Activated T-helper 1 cell treated with anti-CD3 and anti-CD28 coated beads, Interleukin-12 subunit alpha, Interleukin-12 subunit beta, Interleukin-2, Interleukin-4 antibody, amounts not matched to agents 30 ng/mL and 10 ng/mL and 1 ng/mL, durations not matched to agents 14 hours and 24 hours and 36 hours (primary cell): ENCODE measurements at regions not wholly inside any gene's neighbourhood (a gene's known extent, or its start where the extent isn't known, plus 50 kb on each side); places are given as distances from the start of the nearest gene placed in this dataset.

ENCODE experiments used
- DNase-seq: peaks from one replicate; pipeline ENCODE4 v3.0.0; 2021; ENCODE audit warnings: low spot score
- H3K27ac Mint-ChIP-seq: one replicate; pipeline ENCODE4 v1.8.0; 2021; ENCODE audit warnings: mild to moderate bottlenecking, mixed read lengths
- H3K27me3 Mint-ChIP-seq: one replicate; pipeline ENCODE4 v1.8.0; 2022; ENCODE audit warnings: mild to moderate bottlenecking, moderate library complexity, mixed read lengths; ENCODE audit not compliant: insufficient read depth
- H3K36me3 Mint-ChIP-seq: one replicate; pipeline ENCODE4 v1.8.0; 2021; ENCODE audit warnings: low read depth, mixed read lengths
- H3K4me1 Mint-ChIP-seq: one replicate; pipeline ENCODE4 v1.8.0; 2021; ENCODE audit warnings: low read depth, mixed read lengths
- H3K4me3 Mint-ChIP-seq: one replicate; pipeline ENCODE4 v1.8.0; 2021; ENCODE audit warnings: mild to moderate bottlenecking, moderate library complexity, mixed read lengths
- H3K9me3 Mint-ChIP-seq: one replicate; pipeline ENCODE4 v1.8.0; 2021; ENCODE audit warnings: mixed read lengths
- intact Hi-C: fragments of 100-400 bp; cut with micrococcal nuclease; formaldehyde crosslinking; loops from one replicate; pipeline ENCODE4 v1.15.1; 2024

- Mint-ChIP-seq H3K9me3 (no peaks in the 10 kb centered on the region), H3K4me1 (no peaks in the 10 kb centered on the region), H3K36me3 (no peaks in the 10 kb centered on the region), H3K4me3 (no peak overlapping the region), H3K27me3 (no peaks in the 10 kb centered on the region), H3K27ac (no peak overlapping the region)
- intact Hi-C loops: no loop called here
- DNase-seq: no peak
Measured at GRCh38 chr4:110926841-110927400, 304.0 kb upstream of the PITX2 start.

DNA sequence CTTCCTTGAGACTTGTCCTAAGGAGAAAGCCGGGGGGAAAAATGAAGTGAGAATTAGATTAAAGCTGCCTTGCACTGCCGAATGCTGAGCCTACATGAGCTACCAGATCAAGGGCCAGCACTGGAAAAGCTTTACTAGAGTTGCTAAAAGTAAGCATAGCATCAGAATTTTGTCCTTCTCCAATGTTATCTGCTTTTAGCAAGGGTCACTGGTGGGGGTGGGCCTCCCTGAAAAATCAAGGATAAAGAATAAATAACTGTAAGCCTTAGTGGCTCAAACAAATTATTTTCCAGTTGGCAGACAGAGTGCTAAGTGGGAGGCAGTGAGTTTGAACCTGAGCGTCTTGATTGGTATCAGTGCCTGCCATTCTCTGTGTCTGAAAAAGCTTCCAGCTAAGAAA, 310.5 kb upstream of the PITX2 start:
- intact Hi-C loops: no loop called here
- no peaks in the 10 kb centered on the region for H3K27me3 Mint-ChIP-seq
- H3K9me3 Mint-ChIP-seq: no peaks in the 10 kb centered on the region
- H3K4me3 Mint-ChIP-seq: no peak overlapping the region
- no peak for DNase-seq
- H3K36me3 Mint-ChIP-seq: no peaks in the 10 kb centered on the region
- H3K27ac Mint-ChIP-seq: no peak overlapping the region
- no peaks in the 10 kb centered on the region for H3K4me1 Mint-ChIP-seq

- DNase-seq: no peak
- intact Hi-C loops: no loop called here
- H3K36me3 Mint-ChIP-seq: no peaks in the 10 kb centered on the region
Measured at GRCh38 chr4:110944501-110944900, 321.6 kb upstream of the PITX2 start.

DNA sequence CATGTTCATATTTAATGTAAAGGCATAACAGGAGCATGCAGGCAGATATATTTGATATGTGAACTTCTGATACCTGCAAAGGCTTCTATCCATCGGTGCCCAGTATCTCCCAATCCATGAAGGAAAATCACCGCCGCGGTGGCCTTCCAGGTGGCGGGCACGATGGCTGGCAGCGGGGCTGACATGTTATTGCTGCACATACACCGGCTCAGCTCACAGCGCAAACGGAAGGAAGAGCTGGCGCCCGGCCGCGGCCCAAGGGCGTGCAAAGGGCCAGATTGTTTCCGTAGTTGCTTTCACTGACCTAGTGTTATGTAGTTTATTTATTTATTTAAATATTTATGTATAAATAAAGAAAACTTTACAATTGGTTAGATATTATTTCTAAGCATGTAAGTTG, 322.7 kb upstream of the PITX2 start:
- no peaks in the 10 kb centered on the region for H3K27me3 Mint-ChIP-seq
- no peaks in the 10 kb centered on the region for H3K9me3 Mint-ChIP-seq
- H3K36me3 Mint-ChIP-seq: no peaks in the 10 kb centered on the region
- no peaks in the 10 kb centered on the region for H3K4me1 Mint-ChIP-seq
- H3K27ac Mint-ChIP-seq: no peak overlapping the region
- DNase-seq: no peak
- intact Hi-C loops: no loop called here
- no peak overlapping the region for H3K4me3 Mint-ChIP-seq

More at GRCh38 chr4:110944501-110944900, 321.6 kb upstream of the PITX2 start:
- Mint-ChIP-seq H3K27ac (no peak overlapping the region), H3K27me3 (no peaks in the 10 kb centered on the region), H3K4me1 (no peaks in the 10 kb centered on the region), H3K9me3 (no peaks in the 10 kb centered on the region), H3K4me3 (no peak overlapping the region)

DNA sequence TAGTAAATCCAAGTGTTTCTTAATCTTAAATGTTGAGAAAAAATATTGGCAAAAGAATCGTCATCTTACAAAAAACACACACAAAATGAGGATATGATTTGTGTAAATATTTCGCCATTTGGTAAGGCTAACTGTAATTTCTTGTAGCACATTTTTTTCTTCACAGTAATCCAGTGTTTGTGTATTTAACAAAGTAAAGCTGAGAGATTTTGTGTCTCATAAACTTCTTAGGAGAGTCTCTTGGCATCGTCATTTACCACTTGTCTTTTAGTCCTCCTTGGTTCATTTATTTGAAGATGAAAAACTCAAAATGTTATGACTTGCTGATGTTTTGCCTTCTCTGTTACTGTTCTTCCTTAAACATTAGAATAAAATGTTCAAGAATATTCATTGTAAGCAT, 326.7 kb upstream of the PITX2 start:
- Mint-ChIP-seq H3K27me3 (no peaks in the 10 kb centered on the region), H3K36me3 (no peaks in the 10 kb centered on the region), H3K27ac (no peak overlapping the region), H3K4me1 (no peaks in the 10 kb centered on the region), H3K9me3 (no peaks in the 10 kb centered on the region), H3K4me3 (no peak overlapping the region)
- DNase-seq: no peak
- intact Hi-C loops: no loop called here

DNA sequence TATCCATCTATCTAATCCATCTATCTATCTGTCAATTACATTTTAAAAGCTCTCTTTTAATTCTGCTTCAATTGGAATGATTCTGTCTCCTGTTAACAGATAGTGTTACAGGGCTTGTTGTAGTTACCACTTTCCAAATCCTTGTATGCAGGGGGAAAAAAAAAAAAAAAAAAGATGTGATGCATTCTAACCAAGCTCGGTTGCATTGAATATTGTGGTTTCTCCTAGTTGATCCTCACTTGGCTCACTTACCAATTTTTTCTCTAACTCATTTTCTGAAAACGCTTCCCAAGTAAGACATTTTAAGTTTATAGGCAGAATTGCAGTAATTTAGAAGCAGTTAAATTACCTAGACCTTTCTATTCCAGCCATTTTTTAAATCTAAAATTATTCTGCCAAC, 327.9 kb upstream of the PITX2 start:
- intact Hi-C loops: no loop called here
- H3K4me3 Mint-ChIP-seq: no peak overlapping the region
- no peaks in the 10 kb centered on the region for H3K4me1 Mint-ChIP-seq
- no peaks in the 10 kb centered on the region for H3K27me3 Mint-ChIP-seq
- H3K36me3 Mint-ChIP-seq: no peaks in the 10 kb centered on the region
- H3K27ac Mint-ChIP-seq: no peak overlapping the region
- H3K9me3 Mint-ChIP-seq: no peaks in the 10 kb centered on the region
- DNase-seq: no peak

DNA sequence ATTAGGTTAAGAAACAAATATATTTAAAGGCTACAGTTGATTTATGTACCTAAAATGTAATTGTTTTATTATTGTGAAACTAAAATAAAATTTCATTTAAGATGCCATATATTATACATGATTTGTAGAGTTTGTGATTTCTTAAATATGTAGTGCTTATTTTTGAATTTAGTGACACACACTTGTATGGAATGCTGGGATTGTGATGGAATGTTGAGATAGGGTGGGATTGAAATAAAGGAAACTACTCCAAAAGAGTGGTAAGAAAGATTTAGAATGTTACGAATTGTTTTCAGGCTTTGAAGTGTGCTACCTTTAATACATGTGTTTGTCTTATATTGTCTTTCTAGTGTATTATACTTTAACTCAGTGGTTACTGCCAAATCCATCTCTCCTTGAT, 330.3 kb upstream of the PITX2 start:
- no peak for DNase-seq
- intact Hi-C loops: no loop called here
- Mint-ChIP-seq H3K9me3 (no peaks in the 10 kb centered on the region), H3K36me3 (no peaks in the 10 kb centered on the region), H3K27me3 (no peaks in the 10 kb centered on the region), H3K4me3 (no peak overlapping the region), H3K27ac (no peak overlapping the region), H3K4me1 (no peaks in the 10 kb centered on the region)

GRCh38 chr4:110953898-110954297, 331.0 kb upstream of the PITX2 start:
- no peaks in the 10 kb centered on the region for H3K36me3 Mint-ChIP-seq
- no peaks in the 10 kb centered on the region for H3K27me3 Mint-ChIP-seq
- DNase-seq: no peak
- intact Hi-C loops: no loop called here
- no peaks in the 10 kb centered on the region for H3K4me1 Mint-ChIP-seq
- H3K9me3 Mint-ChIP-seq: no peaks in the 10 kb centered on the region
- no peak overlapping the region for H3K27ac Mint-ChIP-seq
- H3K4me3 Mint-ChIP-seq: no peak overlapping the region

DNA sequence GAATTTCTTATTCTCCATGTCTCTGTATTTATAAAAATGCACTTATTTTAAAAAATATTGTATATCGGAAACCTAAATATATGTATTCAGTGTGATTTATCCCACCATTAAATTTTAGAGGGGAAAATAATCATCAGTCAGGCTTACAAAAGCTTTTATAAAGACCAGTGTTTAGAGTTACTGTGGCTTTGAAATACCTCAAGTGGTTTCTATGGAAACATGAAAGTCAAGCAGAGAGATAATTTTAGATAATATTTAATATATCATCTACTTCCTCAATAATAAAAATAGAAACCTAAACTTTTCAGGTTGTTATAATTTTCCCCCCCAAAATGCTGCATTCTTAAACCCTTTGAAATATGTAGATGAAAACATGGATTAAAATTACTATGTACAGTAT, 332.9 kb upstream of the PITX2 start:
- H3K27me3 Mint-ChIP-seq: no peaks in the 10 kb centered on the region
- H3K4me1 Mint-ChIP-seq: no peaks in the 10 kb centered on the region
- no peak for DNase-seq
- intact Hi-C loops: no loop called here
- no peaks in the 10 kb centered on the region for H3K36me3 Mint-ChIP-seq
- no peak overlapping the region for H3K27ac Mint-ChIP-seq
- no peaks in the 10 kb centered on the region for H3K9me3 Mint-ChIP-seq
- no peak overlapping the region for H3K4me3 Mint-ChIP-seq

DNA sequence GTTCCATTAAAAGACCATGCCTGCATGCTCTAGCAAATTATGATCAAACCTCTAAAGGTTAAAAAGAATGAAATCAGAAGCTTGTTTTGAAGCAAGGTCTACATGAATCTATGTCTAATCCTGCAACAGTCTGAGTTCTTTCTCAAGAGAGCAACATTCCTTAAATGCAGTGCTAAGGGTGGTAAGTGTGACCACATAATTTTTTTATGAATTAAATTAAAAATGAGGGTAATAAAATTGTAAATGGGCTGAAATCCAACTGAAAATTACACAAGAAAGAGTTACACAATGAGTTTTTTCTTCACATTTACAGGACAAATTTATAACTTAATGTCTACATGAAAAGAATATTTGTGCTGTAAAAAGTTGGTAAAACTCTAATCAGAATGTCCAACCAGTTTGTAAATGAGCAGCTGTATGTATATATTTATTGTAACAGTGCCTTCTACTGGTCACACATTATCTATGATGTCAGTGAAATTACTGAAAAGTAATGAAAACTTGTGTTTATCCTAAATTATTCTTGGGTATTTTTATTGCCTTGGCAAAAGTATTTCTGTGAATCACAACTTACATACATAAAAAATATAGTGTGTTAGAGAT, 336.3 kb upstream of the PITX2 start:
- H3K36me3 Mint-ChIP-seq: no peaks in the 10 kb centered on the region
- intact Hi-C loops: no loop called here
- H3K27me3 Mint-ChIP-seq: no peaks in the 10 kb centered on the region
- no peak overlapping the region for H3K27ac Mint-ChIP-seq
- H3K4me3 Mint-ChIP-seq: no peak overlapping the region
- no peaks in the 10 kb centered on the region for H3K4me1 Mint-ChIP-seq
- H3K9me3 Mint-ChIP-seq: no peaks in the 10 kb centered on the region
- no peak for DNase-seq

- H3K27ac Mint-ChIP-seq: no peak overlapping the region
- no peak overlapping the region for H3K4me3 Mint-ChIP-seq
Measured at GRCh38 chr4:110961066-110961465, 338.2 kb upstream of the PITX2 start.

GRCh38 chr4:110962616-110963015, 339.7 kb upstream of the PITX2 start:
- Mint-ChIP-seq H3K27me3 (no peaks in the 10 kb centered on the region), H3K9me3 (no peaks in the 10 kb centered on the region), H3K27ac (no peak overlapping the region), H3K36me3 (no peaks in the 10 kb centered on the region), H3K4me3 (no peak overlapping the region), H3K4me1 (no peaks in the 10 kb centered on the region)
- DNase-seq: no peak
- intact Hi-C loops: no loop called here

More at GRCh38 chr4:110961066-110961465, 338.2 kb upstream of the PITX2 start:
- Mint-ChIP-seq H3K36me3 (no peaks in the 10 kb centered on the region), H3K27me3 (no peaks in the 10 kb centered on the region), H3K9me3 (no peaks in the 10 kb centered on the region), H3K4me1 (no peaks in the 10 kb centered on the region)
- DNase-seq: no peak
- intact Hi-C loops: no loop called here

GRCh38 chr4:110963662-110964280, 340.9 kb upstream of the PITX2 start:
- intact Hi-C loops: no loop called here
- DNase-seq: no peak
- H3K36me3 Mint-ChIP-seq: no peaks in the 10 kb centered on the region
- H3K27me3 Mint-ChIP-seq: no peaks in the 10 kb centered on the region
- H3K9me3 Mint-ChIP-seq: no peaks in the 10 kb centered on the region
- no peak overlapping the region for H3K4me3 Mint-ChIP-seq
- no peaks in the 10 kb centered on the region for H3K4me1 Mint-ChIP-seq
- H3K27ac Mint-ChIP-seq: no peak overlapping the region

GRCh38 chr4:110967936-110968335, 345.1 kb upstream of the PITX2 start:
- H3K9me3 Mint-ChIP-seq: no peaks in the 10 kb centered on the region
- intact Hi-C loops: no loop called here
- H3K27me3 Mint-ChIP-seq: no peaks in the 10 kb centered on the region
- DNase-seq: no peak
- H3K27ac Mint-ChIP-seq: no peak overlapping the region
- no peaks in the 10 kb centered on the region for H3K36me3 Mint-ChIP-seq
- no peak overlapping the region for H3K4me3 Mint-ChIP-seq
- H3K4me1 Mint-ChIP-seq: no peaks in the 10 kb centered on the region
